GM12892 (cell line): ENCODE measurements at regions not wholly inside any gene's neighbourhood (a gene's known extent, or its start where the extent isn't known, plus 50 kb on each side); places are given as distances from the start of the nearest gene placed in this dataset.

ENCODE experiments used
- POLR2A ChIP-seq: IDR thresholded peaks from 2 replicates; pipeline ENCODE4 v1.6.1; 2011; ENCODE audit warnings: low read depth, low read length, control low read depth
- POLR2AphosphoS5 ChIP-seq: IDR thresholded peaks from 2 replicates; pipeline ENCODE4 v1.6.1; 2011; ENCODE audit warnings: low read depth, low read length, control low read depth

GRCh38 chr18:5030636-5031035, 166.4 kb downstream of the AKAIN1 start:
- no peak for TF ChIP-seq POLR2A
- no peak for TF ChIP-seq POLR2AphosphoS5
